Astrocyte (in vitro differentiated cells and primary cell): ENCODE measurements at regions not wholly inside any gene's neighbourhood (a gene's known extent, or its start where the extent isn't known, plus 50 kb on each side); places are given as distances from the start of the nearest gene placed in this dataset.

Experiments
- DNase-seq: peaks from one replicate; pipeline ENCODE4 v3.0.0-alpha.2; 2010; ENCODE audit warnings: low read depth
- FAIRE-seq: peaks from 2 replicates; lab custom pipeline; 2011; peaks lifted over from hg19 to GRCh38; lab: Jason Lieb, UNC
- H2AFZ ChIP-seq: 2 replicates; pipeline ENCODE4 v1.6.0; 2012; ENCODE audit warnings: low read depth, low read length, inconsistent platforms
- H3K27ac ChIP-seq: 2 replicates; pipeline ENCODE4 v1.5.1; 2011; ENCODE audit warnings: low read depth, low read length, inconsistent platforms
- H3K27me3 ChIP-seq: 2 replicates; pipeline ENCODE4 v1.6.0; 2011; ENCODE audit warnings: low read length, inconsistent platforms; ENCODE audit not compliant: insufficient read depth
- H3K36me3 ChIP-seq: 2 replicates; pipeline ENCODE4 v1.5.1; 2011; ENCODE audit warnings: low read length, inconsistent platforms; ENCODE audit not compliant: insufficient read depth
- H3K4me1 ChIP-seq: 2 replicates; pipeline ENCODE4 v1.5.1; 2011; ENCODE audit warnings: low read length, inconsistent platforms; ENCODE audit not compliant: insufficient read depth
- H3K4me2 ChIP-seq: 2 replicates; pipeline ENCODE4 v1.6.0; 2012; ENCODE audit warnings: low read length, inconsistent platforms
- H3K4me3 ChIP-seq: 2 replicates; pipeline ENCODE4 v1.5.1; 2011; ENCODE audit warnings: low read depth, mild to moderate bottlenecking, low read length, inconsistent platforms; ENCODE audit not compliant: insufficient read depth
- H3K79me2 ChIP-seq: 2 replicates; pipeline ENCODE4 v1.6.0; 2012; ENCODE audit warnings: mild to moderate bottlenecking, low read length, inconsistent platforms; ENCODE audit not compliant: insufficient read depth
- H3K9ac ChIP-seq: 2 replicates; pipeline ENCODE4 v1.6.0; 2012; ENCODE audit warnings: mild to moderate bottlenecking, low read length, inconsistent platforms
- H3K9me3 ChIP-seq: 2 replicates; pipeline ENCODE4 v1.5.1; 2012; ENCODE audit warnings: low read depth, mild to moderate bottlenecking, low read length, inconsistent platforms; ENCODE audit not compliant: insufficient read depth
- H4K20me1 ChIP-seq: 2 replicates; pipeline ENCODE4 v1.6.0; 2012; ENCODE audit warnings: low read length, inconsistent platforms; ENCODE audit not compliant: insufficient read depth
- H3K27ac Mint-ChIP-seq: one replicate; pipeline ENCODE4 v1.8.0; 2021; ENCODE audit warnings: mild to moderate bottlenecking, mixed read lengths; ENCODE audit not compliant: unreplicated experiment
- H3K27me3 Mint-ChIP-seq: one replicate; pipeline ENCODE4 v1.8.0; 2021; ENCODE audit warnings: low read depth, mixed read lengths; ENCODE audit not compliant: unreplicated experiment
- H3K36me3 Mint-ChIP-seq: one replicate; pipeline ENCODE4 v1.8.0; 2021; ENCODE audit warnings: low read depth, mixed read lengths; ENCODE audit not compliant: unreplicated experiment
- H3K4me1 Mint-ChIP-seq: one replicate; pipeline ENCODE4 v1.8.0; 2021; ENCODE audit warnings: low read depth, mixed read lengths; ENCODE audit not compliant: unreplicated experiment
- H3K4me3 Mint-ChIP-seq: one replicate; pipeline ENCODE4 v1.8.0; 2021; ENCODE audit warnings: mild to moderate bottlenecking, moderate library complexity, mixed read lengths; ENCODE audit not compliant: unreplicated experiment
- H3K9me3 Mint-ChIP-seq: one replicate; pipeline ENCODE4 v1.8.0; 2021; ENCODE audit warnings: mild to moderate bottlenecking, mixed read lengths; ENCODE audit not compliant: unreplicated experiment
- EZH2 ChIP-seq: IDR thresholded peaks from 2 replicates; pipeline ENCODE4 v1.6.1; 2012; ENCODE audit warnings: mild to moderate bottlenecking, low read length, inconsistent platforms; ENCODE audit not compliant: insufficient read depth
- TF ChIP-seq, protein P1 (sequence below): IDR thresholded peaks from 2 replicates; pipeline ENCODE4 v1.5.1; 2011; ENCODE audit warnings: low read depth, mild to moderate bottlenecking, inconsistent platforms, low read length, moderate library complexity; ENCODE audit not compliant: insufficient read depth

- no peaks in the 10 kb centered on the region for H3K79me2 ChIP-seq
- Mint-ChIP-seq H3K4me3 (no peak overlapping the region), H3K4me1 (no peaks in the 10 kb centered on the region), H3K27ac (no peak overlapping the region), H3K9me3 (no peaks in the 10 kb centered on the region), H3K27me3 (peaks cover 11% of the 10 kb centered on the region), H3K36me3 (no peaks in the 10 kb centered on the region)
- H3K9ac ChIP-seq, result no peak overlapping the region
- FAIRE-seq, result no peak
- no peak overlapping the region for H3K4me2 ChIP-seq
- H3K9me3 ChIP-seq, result no peaks in the 10 kb centered on the region
- no peaks in the 10 kb centered on the region for H3K4me1 ChIP-seq
- no peak overlapping the region for H2AFZ ChIP-seq
- no peaks in the 10 kb centered on the region for H4K20me1 ChIP-seq
- no peaks in the 10 kb centered on the region for H3K36me3 ChIP-seq
- no peak overlapping the region for H3K27ac ChIP-seq
- no peak for DNase-seq
- H3K27me3 ChIP-seq, result no peaks in the 10 kb centered on the region
- no peak for TF ChIP-seq EZH2
- TF ChIP-seq, protein P1, sequence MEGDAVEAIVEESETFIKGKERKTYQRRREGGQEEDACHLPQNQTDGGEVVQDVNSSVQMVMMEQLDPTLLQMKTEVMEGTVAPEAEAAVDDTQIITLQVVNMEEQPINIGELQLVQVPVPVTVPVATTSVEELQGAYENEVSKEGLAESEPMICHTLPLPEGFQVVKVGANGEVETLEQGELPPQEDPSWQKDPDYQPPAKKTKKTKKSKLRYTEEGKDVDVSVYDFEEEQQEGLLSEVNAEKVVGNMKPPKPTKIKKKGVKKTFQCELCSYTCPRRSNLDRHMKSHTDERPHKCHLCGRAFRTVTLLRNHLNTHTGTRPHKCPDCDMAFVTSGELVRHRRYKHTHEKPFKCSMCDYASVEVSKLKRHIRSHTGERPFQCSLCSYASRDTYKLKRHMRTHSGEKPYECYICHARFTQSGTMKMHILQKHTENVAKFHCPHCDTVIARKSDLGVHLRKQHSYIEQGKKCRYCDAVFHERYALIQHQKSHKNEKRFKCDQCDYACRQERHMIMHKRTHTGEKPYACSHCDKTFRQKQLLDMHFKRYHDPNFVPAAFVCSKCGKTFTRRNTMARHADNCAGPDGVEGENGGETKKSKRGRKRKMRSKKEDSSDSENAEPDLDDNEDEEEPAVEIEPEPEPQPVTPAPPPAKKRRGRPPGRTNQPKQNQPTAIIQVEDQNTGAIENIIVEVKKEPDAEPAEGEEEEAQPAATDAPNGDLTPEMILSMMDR, result no peak
- H3K4me3 ChIP-seq, result no peak overlapping the region
These were observed 225.9 kb downstream of the OLFM4 start for GRCh38 chr13:53254500-53254899.

DNA sequence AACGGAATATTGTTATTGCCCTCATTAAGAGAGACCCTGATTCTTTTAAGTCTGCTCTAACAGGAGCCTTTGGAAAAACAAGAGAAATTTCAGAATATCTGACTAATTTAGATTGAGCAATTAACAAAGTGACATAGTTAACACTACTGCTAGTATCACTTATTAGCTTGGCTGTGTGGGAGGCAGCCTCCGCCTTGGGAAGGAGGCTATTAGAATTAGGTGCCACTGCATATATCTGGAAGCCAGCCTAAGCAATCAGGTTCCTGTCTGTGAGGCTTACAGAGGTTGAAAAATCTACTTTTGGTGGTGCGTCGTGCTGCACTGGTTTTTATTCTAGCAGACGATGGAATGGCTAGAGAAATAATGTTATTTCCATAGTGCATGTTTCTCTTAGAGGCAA is 227.2 kb downstream of the OLFM4 start:
- Histone ChIP-seq H3K4me2 (no peak overlapping the region), H3K36me3 (no peaks in the 10 kb centered on the region), H3K79me2 (no peaks in the 10 kb centered on the region), H3K4me3 (no peak overlapping the region), H3K9me3 (no peaks in the 10 kb centered on the region), H3K9ac (no peak overlapping the region), H4K20me1 (no peaks in the 10 kb centered on the region), H2AFZ (no peak overlapping the region), H3K27ac (no peak overlapping the region), H3K4me1 (no peaks in the 10 kb centered on the region), H3K27me3 (no peaks in the 10 kb centered on the region)
- Mint-ChIP-seq H3K9me3 (no peaks in the 10 kb centered on the region), H3K4me3 (no peak overlapping the region), H3K27ac (no peak overlapping the region), H3K4me1 (no peaks in the 10 kb centered on the region), H3K36me3 (no peaks in the 10 kb centered on the region), H3K27me3 (peaks cover 13% of the 10 kb centered on the region)
- no peak for DNase-seq
- TF ChIP-seq EZH2, result no peak
- TF ChIP-seq, protein P1, result no peak
- no peak for FAIRE-seq

DNA sequence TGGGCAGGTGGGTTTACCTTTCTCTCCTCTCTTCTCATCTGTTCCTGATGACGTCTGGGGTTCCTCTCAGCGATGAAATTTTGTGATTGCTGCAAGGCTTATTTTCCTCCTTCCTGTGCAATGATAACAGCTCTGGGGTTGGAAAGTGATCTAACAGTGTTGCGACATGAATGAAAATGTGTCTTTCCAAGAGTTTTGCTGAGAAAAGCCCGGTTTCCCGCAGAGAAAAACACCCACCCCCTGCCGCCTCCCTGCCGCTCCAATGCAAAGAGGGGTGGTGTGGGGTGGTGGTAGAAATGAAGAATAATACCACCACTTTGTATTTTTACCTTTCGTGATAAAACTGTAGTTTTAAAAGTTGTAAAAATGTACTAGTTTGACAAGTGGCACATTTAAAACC is 232.0 kb downstream of the OLFM4 start:
- Mint-ChIP-seq H3K9me3 (no peaks in the 10 kb centered on the region), H3K4me3 (no peak overlapping the region), H3K27ac (no peak overlapping the region), H3K27me3 (peaks cover 13% of the 10 kb centered on the region), H3K36me3 (no peaks in the 10 kb centered on the region), H3K4me1 (no peaks in the 10 kb centered on the region)
- Histone ChIP-seq H3K27me3 (no peaks in the 10 kb centered on the region), H3K9ac (no peak overlapping the region), H3K36me3 (no peaks in the 10 kb centered on the region), H3K79me2 (no peaks in the 10 kb centered on the region), H3K4me3 (no peak overlapping the region), H2AFZ (no peak overlapping the region), H4K20me1 (no peaks in the 10 kb centered on the region), H3K4me1 (no peaks in the 10 kb centered on the region), H3K9me3 (no peaks in the 10 kb centered on the region), H3K27ac (no peak overlapping the region), H3K4me2 (no peak overlapping the region)
- TF ChIP-seq EZH2, result no peak
- TF ChIP-seq, protein P1, result no peak
- FAIRE-seq (no peak), DNase-seq (no peak)
